GM06990 (cell line): ENCODE measurements at regions not wholly inside any gene's neighbourhood (a gene's known extent, or its start where the extent isn't known, plus 50 kb on each side); places are given as distances from the start of the nearest gene placed in this dataset.
"Not testable (repeated sequence)": the region's sequence is repeated elsewhere in the genome, so short reads cannot be mapped to it uniquely, and the experiment has no call there.

Source experiments
- DNase-seq: peaks from one replicate; pipeline ENCODE4 v3.0.0-alpha.2; 2011; ENCODE audit not compliant: insufficient read length; ENCODE audit errors: extremely low read depth
- H3K27me3 ChIP-seq: replicated peaks from 2 replicates; pipeline ENCODE4 v1.6.0; 2011; ENCODE audit warnings: low read length; ENCODE audit not compliant: control insufficient read depth, insufficient read depth
- H3K36me3 ChIP-seq: 2 replicates; pipeline ENCODE4 v1.5.1; 2011; ENCODE audit warnings: low read length; ENCODE audit not compliant: control insufficient read depth, insufficient read depth
- H3K4me3 ChIP-seq: replicated peaks from 2 replicates; pipeline ENCODE4 v1.5.1; 2011; ENCODE audit warnings: low read depth, mild to moderate bottlenecking, control low read depth, low read length
- CTCF ChIP-seq: IDR thresholded peaks from 2 replicates; pipeline ENCODE4 v1.5.1; 2011; ENCODE audit warnings: low read length, control low read depth, mild to moderate bottlenecking, inconsistent platforms; ENCODE audit not compliant: insufficient read depth, poor library complexity, severe bottlenecking

- no peaks in the 10 kb centered on the region for H3K36me3 ChIP-seq
- DNase-seq: no peak
- TF ChIP-seq CTCF: no peak
- H3K4me3 ChIP-seq: no peak overlapping the region
- no peaks in the 10 kb centered on the region for H3K27me3 ChIP-seq
Observed at GRCh38 chr2:125747165-125747425, 908.9 kb upstream of the GYPC start.

- Histone ChIP-seq H3K4me3 (no peak overlapping the region), H3K27me3 (no peaks in the 10 kb centered on the region), H3K36me3 (no peaks in the 10 kb centered on the region)
- no peak for TF ChIP-seq CTCF
- no peak for DNase-seq
Observed at GRCh38 chr2:125756431-125756830, 899.5 kb upstream of the GYPC start.

- no peak overlapping the region for H3K4me3 ChIP-seq
- no peak for DNase-seq
- no peaks in the 10 kb centered on the region for H3K27me3 ChIP-seq
- no peak for TF ChIP-seq CTCF
- no peaks in the 10 kb centered on the region for H3K36me3 ChIP-seq
Observed at GRCh38 chr2:125796784-125797183, 859.2 kb upstream of the GYPC start.

- H3K27me3 ChIP-seq: no peaks in the 10 kb centered on the region
- H3K36me3 ChIP-seq: no peaks in the 10 kb centered on the region
- TF ChIP-seq CTCF: no peak
- DNase-seq: no peak
- H3K4me3 ChIP-seq: no peak overlapping the region
Observed at GRCh38 chr2:125797192-125797591, 858.8 kb upstream of the GYPC start.

GRCh38 chr2:125822746-125823145 lies 833.2 kb upstream of the GYPC start:
- H3K36me3 ChIP-seq: no peaks in the 10 kb centered on the region
- DNase-seq: no peak
- no peaks in the 10 kb centered on the region for H3K27me3 ChIP-seq
- no peak for TF ChIP-seq CTCF
- H3K4me3 ChIP-seq: no peak overlapping the region

GRCh38 chr2:125825781-125826180 lies 830.2 kb upstream of the GYPC start:
- DNase-seq, H3K27me3 ChIP-seq, H3K36me3 ChIP-seq, H3K4me3 ChIP-seq: not testable (repeated sequence)

GRCh38 chr2:125837128-125837527 lies 818.8 kb upstream of the GYPC start:
- no peaks in the 10 kb centered on the region for H3K27me3 ChIP-seq
- TF ChIP-seq CTCF: no peak
- H3K36me3 ChIP-seq: no peaks in the 10 kb centered on the region
- no peak overlapping the region for H3K4me3 ChIP-seq
- no peak for DNase-seq
